Left lung (tissue), 4 donors: ENCODE measurements at regions not wholly inside any gene's neighbourhood (a gene's known extent, or its start where the extent isn't known, plus 50 kb on each side); places are given as distances from the start of the nearest gene placed in this dataset.
A peak's percentile ranks its signal among the peaks of the same experiment; 100 is the strongest.

Experiments
- ATAC-seq: fragments of 200-7000 bp; cut with Tn5 transposase; one replicate; pipeline ENCODE4 v1.9.1; 2020; ENCODE audit warnings: moderate library complexity
- DNase-seq, 4 donors: peaks; one replicate each; pipeline ENCODE4 v3.0.0-alpha.2; 2013 to 2020
- H3K27ac ChIP-seq, 2 donors: fragments of 200-600 bp; sonication (generic) in 1 of 2; one replicate each; pipeline versions ENCODE4 v1.5.0 to v1.8.0; 2020 to 2021
- H3K27me3 ChIP-seq, 2 donors: fragments of 200-600 bp; sonication (generic) in 1 of 2; one replicate each; pipeline versions ENCODE4 v1.5.0 to v1.8.0; 2020 to 2021
- H3K36me3 ChIP-seq, 2 donors: fragments of 200-600 bp; sonication (generic) in 1 of 2; one replicate each; pipeline versions ENCODE4 v1.5.0 to v1.8.0; 2020 to 2021
- H3K4me1 ChIP-seq, 2 donors: fragments of 200-600 bp; one replicate each; pipeline ENCODE4 v1.8.0; 2021
- H3K4me3 ChIP-seq, 2 donors: fragments of 200-600 bp; sonication (generic) in 1 of 2; one replicate each; pipeline versions ENCODE4 v1.5.0 to v1.8.0; 2020 to 2021; ENCODE audit warnings: mild to moderate bottlenecking in 1 of 2
- H3K9me3 ChIP-seq, 2 donors: fragments of 200-600 bp; sonication (generic) in 1 of 2; one replicate each; pipeline versions ENCODE4 v1.5.0 to v1.8.0; 2020 to 2021
- CTCF ChIP-seq, 2 donors: fragments of 200-600 bp; sonication (generic) in 1 of 2; IDR thresholded peaks; one replicate each; pipeline versions ENCODE4 v1.5.0 to v1.8.0; 2021; ENCODE audit warnings: antibody characterized with exemption in 2 of 2
- intact Hi-C, 2 donors: fragments of 100-400 bp; cut with DNase I; formaldehyde crosslinking; loops; one replicate each; pipeline versions ENCODE4 v1.11.2 to v1.14.2; 2022
- donor health status: DM: no; HTN: yes; CAD: no.
- donor health status: DM: no; HTN: no; CAD: no.

- no peaks in the 10 kb centered on the region for H3K27me3 ChIP-seq
- H3K36me3 ChIP-seq: no peaks in the 10 kb centered on the region
- H3K27ac ChIP-seq: no peak overlapping the region
- H3K4me3 ChIP-seq: no peak overlapping the region
- intact Hi-C loops: no loop called here
- H3K4me1 ChIP-seq: no peaks in the 10 kb centered on the region
- no peak for TF ChIP-seq CTCF (IDR thresholded peaks at IDR 0.05)
- DNase-seq: no peak
- no peak for ATAC-seq
- H3K9me3 ChIP-seq: no peaks in the 10 kb centered on the region
These were observed 168.7 kb upstream of the MYO16 start for GRCh38 chr13:108460746-108461145.

- Histone ChIP-seq H3K4me3 (no peak overlapping the region), H3K27me3 (no peaks in the 10 kb centered on the region), H3K4me1 (no peaks in the 10 kb centered on the region), H3K36me3 (no peaks in the 10 kb centered on the region), H3K9me3 (no peaks in the 10 kb centered on the region), H3K27ac (no peak overlapping the region)
- intact Hi-C loops: no loop called here
- TF ChIP-seq CTCF (IDR thresholded peaks at IDR 0.05): no peak
- DNase-seq (peak in 1 of 4 donors; percentile 3), ATAC-seq (peak; percentile 96)
These were observed 166.1 kb upstream of the MYO16 start for GRCh38 chr13:108463340-108463739.

- TF ChIP-seq CTCF (IDR thresholded peaks at IDR 0.05): no peak
- H3K27me3 ChIP-seq: no peaks in the 10 kb centered on the region
- no peak for DNase-seq
- no peak for ATAC-seq
- no peak overlapping the region for H3K27ac ChIP-seq
- no peaks in the 10 kb centered on the region for H3K9me3 ChIP-seq
- no peaks in the 10 kb centered on the region for H3K36me3 ChIP-seq
- H3K4me3 ChIP-seq: no peak overlapping the region
- H3K4me1 ChIP-seq: no peaks in the 10 kb centered on the region
- intact Hi-C loops: no loop called here
These were observed 158.5 kb upstream of the MYO16 start for GRCh38 chr13:108470921-108471320.

GRCh38 chr13:108475181-108475580 is 154.2 kb upstream of the MYO16 start:
- TF ChIP-seq CTCF (IDR thresholded peaks at IDR 0.05): no peak
- Histone ChIP-seq H3K27me3 (no peaks in the 10 kb centered on the region), H3K27ac (no peak overlapping the region), H3K36me3 (no peaks in the 10 kb centered on the region), H3K4me1 (no peaks in the 10 kb centered on the region), H3K4me3 (no peak overlapping the region), H3K9me3 (no peaks in the 10 kb centered on the region)
- ATAC-seq (no peak), DNase-seq (no peak)
- intact Hi-C loops: no loop called here

- DNase-seq (no peak), ATAC-seq (no peak)
- Histone ChIP-seq H3K9me3 (no peaks in the 10 kb centered on the region), H3K36me3 (no peaks in the 10 kb centered on the region), H3K27me3 (no peaks in the 10 kb centered on the region), H3K4me3 (no peak overlapping the region), H3K27ac (no peak overlapping the region), H3K4me1 (no peaks in the 10 kb centered on the region)
- intact Hi-C loops: no loop called here
- TF ChIP-seq CTCF (IDR thresholded peaks at IDR 0.05): no peak
These were observed 152.0 kb upstream of the MYO16 start for GRCh38 chr13:108477376-108477775.
